ENCODE measurements at regions not wholly inside any gene's neighbourhood (a gene's known extent, or its start where the extent isn't known, plus 50 kb on each side); places are given as distances from the start of the nearest gene placed in this dataset.
"Not testable (repeated sequence)": the region's sequence is repeated elsewhere in the genome, so short reads cannot be mapped to it uniquely, and the experiment has no call there.

GRCh38 chr15:81941479-81941878, 104.3 kb downstream of the MEX3B start:
- DNase-seq (ENCODE audit: low read depth): no peak
- in situ Hi-C loops (cut with HindIII; ENCODE audit: low pct_unique_long_range_greater_than_20kb, low sequenced_read_pairs): no loop called here

- no peak for DNase-seq (ENCODE audit: low read depth)
- in situ Hi-C loops (cut with HindIII; ENCODE audit: low pct_unique_long_range_greater_than_20kb, low sequenced_read_pairs): no loop called here
Measured at GRCh38 chr15:81940467-81941451, 105.1 kb downstream of the MEX3B start.

GRCh38 chr15:81939604-81940440, 106.0 kb downstream of the MEX3B start:
- in situ Hi-C loops (cut with HindIII; ENCODE audit: low pct_unique_long_range_greater_than_20kb, low sequenced_read_pairs): no loop called here
- DNase-seq (ENCODE audit: low read depth): peak; percentile 7

GRCh38 chr15:81937189-81937588, 108.6 kb downstream of the MEX3B start:
- no peak for DNase-seq (ENCODE audit: low read depth)
- in situ Hi-C loops (cut with HindIII; ENCODE audit: low pct_unique_long_range_greater_than_20kb, low sequenced_read_pairs): no loop called here

GRCh38 chr15:81930582-81931369, 115.0 kb downstream of the MEX3B start:
- in situ Hi-C loops (cut with HindIII; ENCODE audit: low pct_unique_long_range_greater_than_20kb, low sequenced_read_pairs): no loop called here
- no peak for DNase-seq (ENCODE audit: low read depth)

- no peak for DNase-seq (ENCODE audit: low read depth)
- in situ Hi-C loops (cut with HindIII; ENCODE audit: low pct_unique_long_range_greater_than_20kb, low sequenced_read_pairs): no loop called here
Measured at GRCh38 chr15:81929557-81929956, 116.3 kb downstream of the MEX3B start.

GRCh38 chr15:81926981-81927380, 118.8 kb downstream of the MEX3B start:
- in situ Hi-C loops (cut with HindIII; ENCODE audit: low pct_unique_long_range_greater_than_20kb, low sequenced_read_pairs): no loop called here
- no peak for DNase-seq (ENCODE audit: low read depth)

- no peak for DNase-seq (ENCODE audit: low read depth)
- in situ Hi-C loops (cut with HindIII; ENCODE audit: low pct_unique_long_range_greater_than_20kb, low sequenced_read_pairs): no loop called here
Measured at GRCh38 chr15:81924729-81925128, 121.1 kb downstream of the MEX3B start.

- DNase-seq (ENCODE audit: low read depth): no peak
- in situ Hi-C loops (cut with HindIII; ENCODE audit: low pct_unique_long_range_greater_than_20kb, low sequenced_read_pairs): no loop called here
Measured at GRCh38 chr15:81923561-81924350, 122.1 kb downstream of the MEX3B start.

GRCh38 chr15:81922143-81922542, 123.7 kb downstream of the MEX3B start:
- in situ Hi-C loops (cut with HindIII; ENCODE audit: low pct_unique_long_range_greater_than_20kb, low sequenced_read_pairs): no loop called here
- DNase-seq (ENCODE audit: low read depth): no peak

GRCh38 chr15:81921163-81921562, 124.7 kb downstream of the MEX3B start:
- in situ Hi-C loops (cut with HindIII; ENCODE audit: low pct_unique_long_range_greater_than_20kb, low sequenced_read_pairs): no loop called here
- DNase-seq (ENCODE audit: low read depth): no peak

- DNase-seq (ENCODE audit: low read depth); in situ Hi-C loops (cut with HindIII; ENCODE audit: low pct_unique_long_range_greater_than_20kb, low sequenced_read_pairs): not testable (repeated sequence)
Measured at GRCh38 chr15:81918767-81919166, 127.1 kb downstream of the MEX3B start.

- DNase-seq (ENCODE audit: low read depth): no peak
- in situ Hi-C loops (cut with HindIII; ENCODE audit: low pct_unique_long_range_greater_than_20kb, low sequenced_read_pairs): no loop called here
Measured at GRCh38 chr15:81916451-81916850, 129.4 kb downstream of the MEX3B start.

GRCh38 chr15:81915990-81916389, 129.8 kb downstream of the MEX3B start:
- in situ Hi-C loops (cut with HindIII; ENCODE audit: low pct_unique_long_range_greater_than_20kb, low sequenced_read_pairs): no loop called here
- no peak for DNase-seq (ENCODE audit: low read depth)

- in situ Hi-C loops (cut with HindIII; ENCODE audit: low pct_unique_long_range_greater_than_20kb, low sequenced_read_pairs): no loop called here
- DNase-seq (ENCODE audit: low read depth): no peak
Measured at GRCh38 chr15:81914734-81915256, 131.0 kb downstream of the MEX3B start.

- no peak for DNase-seq (ENCODE audit: low read depth)
- in situ Hi-C loops (cut with HindIII; ENCODE audit: low pct_unique_long_range_greater_than_20kb, low sequenced_read_pairs): no loop called here
Measured at GRCh38 chr15:81914333-81914732, 131.5 kb downstream of the MEX3B start.
